ENCODE measurements at regions not wholly inside any gene's neighbourhood (a gene's known extent, or its start where the extent isn't known, plus 50 kb on each side); places are given as distances from the start of the nearest gene placed in this dataset.

DNA sequence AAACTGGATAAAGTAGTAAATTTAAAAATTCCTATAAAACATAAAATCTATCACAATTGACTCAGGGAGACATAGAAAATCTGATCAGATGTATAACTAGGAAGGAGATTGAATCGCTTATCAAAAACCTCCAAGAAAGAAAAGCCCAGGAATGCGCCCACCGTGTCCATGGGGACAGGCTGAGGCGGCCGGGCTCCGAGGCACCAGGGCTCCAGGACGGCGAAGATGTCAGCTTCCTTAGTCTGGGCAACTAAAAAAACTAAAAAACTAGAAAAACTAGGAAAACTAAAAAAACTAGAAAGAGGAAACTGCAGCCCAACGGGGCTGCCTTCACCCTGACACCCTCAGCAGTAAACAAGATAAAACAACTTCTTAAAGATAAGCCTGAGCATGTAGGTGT lies 229.0 kb upstream of the RAB4A start:
- no peak overlapping the region for H3K27ac ChIP-seq
- H3K27me3 ChIP-seq, result no peaks in the 10 kb centered on the region
- TF ChIP-seq EP300 (IDR thresholded peaks at IDR 0.05), result no peak
- TF ChIP-seq POLR2AphosphoS5 (IDR thresholded peaks at IDR 0.05), result no peak
- TF ChIP-seq, protein P1, sequence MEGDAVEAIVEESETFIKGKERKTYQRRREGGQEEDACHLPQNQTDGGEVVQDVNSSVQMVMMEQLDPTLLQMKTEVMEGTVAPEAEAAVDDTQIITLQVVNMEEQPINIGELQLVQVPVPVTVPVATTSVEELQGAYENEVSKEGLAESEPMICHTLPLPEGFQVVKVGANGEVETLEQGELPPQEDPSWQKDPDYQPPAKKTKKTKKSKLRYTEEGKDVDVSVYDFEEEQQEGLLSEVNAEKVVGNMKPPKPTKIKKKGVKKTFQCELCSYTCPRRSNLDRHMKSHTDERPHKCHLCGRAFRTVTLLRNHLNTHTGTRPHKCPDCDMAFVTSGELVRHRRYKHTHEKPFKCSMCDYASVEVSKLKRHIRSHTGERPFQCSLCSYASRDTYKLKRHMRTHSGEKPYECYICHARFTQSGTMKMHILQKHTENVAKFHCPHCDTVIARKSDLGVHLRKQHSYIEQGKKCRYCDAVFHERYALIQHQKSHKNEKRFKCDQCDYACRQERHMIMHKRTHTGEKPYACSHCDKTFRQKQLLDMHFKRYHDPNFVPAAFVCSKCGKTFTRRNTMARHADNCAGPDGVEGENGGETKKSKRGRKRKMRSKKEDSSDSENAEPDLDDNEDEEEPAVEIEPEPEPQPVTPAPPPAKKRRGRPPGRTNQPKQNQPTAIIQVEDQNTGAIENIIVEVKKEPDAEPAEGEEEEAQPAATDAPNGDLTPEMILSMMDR (IDR thresholded peaks at IDR 0.05), result no peak
- TF ChIP-seq POLR2A (IDR thresholded peaks at IDR 0.05), result no peak
- ATAC-seq, result no peak
- no peaks in the 10 kb centered on the region for H3K36me3 ChIP-seq
- no peak overlapping the region for H3K4me3 ChIP-seq
- WGBS, 2 donors (ENCODE audit: low coverage in 1 of 2), result 67 to 78% methylated on average over 1 to 9 of the region's 9 CpGs
- H3K9me3 ChIP-seq, result no peaks in the 10 kb centered on the region
- H3K4me1 ChIP-seq, result no peaks in the 10 kb centered on the region

DNA sequence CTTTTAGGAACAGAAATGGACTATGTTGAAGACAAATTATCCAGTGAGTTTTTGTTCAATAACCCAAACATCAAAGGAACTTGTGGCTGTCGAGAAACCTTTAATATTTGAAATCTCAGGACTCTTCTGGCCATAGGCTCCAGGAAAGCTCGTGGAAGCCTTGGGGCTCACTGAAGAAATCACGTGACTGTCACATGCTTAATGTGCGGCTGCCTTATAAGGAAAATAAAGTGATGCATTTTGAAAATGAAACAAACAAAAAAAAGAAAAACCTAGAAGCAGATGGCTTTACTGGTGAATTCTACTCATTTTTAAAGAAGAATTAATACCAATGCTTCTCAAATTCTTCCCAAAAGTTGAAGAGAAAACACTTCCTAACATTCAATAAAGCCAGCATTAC lies 228.4 kb upstream of the RAB4A start:
- Histone ChIP-seq H3K9me3 (no peaks in the 10 kb centered on the region), H3K4me3 (no peak overlapping the region), H3K4me1 (no peaks in the 10 kb centered on the region), H3K27me3 (no peaks in the 10 kb centered on the region), H3K36me3 (no peaks in the 10 kb centered on the region), H3K27ac (no peak overlapping the region)
- TF ChIP-seq, protein P1 (IDR thresholded peaks at IDR 0.05), result no peak
- TF ChIP-seq POLR2AphosphoS5 (IDR thresholded peaks at IDR 0.05) (no peak), POLR2A (IDR thresholded peaks at IDR 0.05) (no peak), EP300 (IDR thresholded peaks at IDR 0.05) (no peak)
- 64 to 85% methylated on average over 4 of the region's 4 CpGs for WGBS, 2 donors (ENCODE audit: low coverage in 1 of 2)
- no peak for ATAC-seq

DNA sequence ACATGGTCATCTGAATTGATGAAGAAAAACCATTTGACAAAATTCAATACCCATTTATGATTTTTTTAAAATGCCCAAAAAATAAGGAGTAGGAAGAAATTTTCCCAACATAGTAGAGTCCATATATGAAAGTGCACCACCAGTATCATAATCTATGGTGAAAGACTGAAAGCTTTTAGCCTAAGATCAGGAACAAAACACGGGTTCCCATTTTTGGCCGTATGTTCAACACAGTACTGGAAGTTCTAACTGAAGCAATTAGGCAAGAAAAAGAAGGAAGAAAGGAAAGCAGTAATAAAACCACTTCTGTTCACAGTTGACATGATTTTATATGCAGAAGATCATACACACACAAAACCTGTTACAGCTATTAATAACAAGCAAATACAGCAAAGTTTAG lies 227.8 kb upstream of the RAB4A start:
- Histone ChIP-seq H3K9me3 (no peaks in the 10 kb centered on the region), H3K4me1 (no peaks in the 10 kb centered on the region), H3K36me3 (no peaks in the 10 kb centered on the region), H3K27ac (no peak overlapping the region), H3K27me3 (no peaks in the 10 kb centered on the region), H3K4me3 (no peak overlapping the region)
- ATAC-seq, result no peak
- 67 to 80% methylated on average over 1 to 2 of the region's 2 CpGs for WGBS, 2 donors (ENCODE audit: low coverage in 1 of 2)
- TF ChIP-seq POLR2AphosphoS5 (IDR thresholded peaks at IDR 0.05), result no peak
- TF ChIP-seq EP300 (IDR thresholded peaks at IDR 0.05), result no peak
- TF ChIP-seq POLR2A (IDR thresholded peaks at IDR 0.05), result no peak
- TF ChIP-seq, protein P1 (IDR thresholded peaks at IDR 0.05), result no peak

DNA sequence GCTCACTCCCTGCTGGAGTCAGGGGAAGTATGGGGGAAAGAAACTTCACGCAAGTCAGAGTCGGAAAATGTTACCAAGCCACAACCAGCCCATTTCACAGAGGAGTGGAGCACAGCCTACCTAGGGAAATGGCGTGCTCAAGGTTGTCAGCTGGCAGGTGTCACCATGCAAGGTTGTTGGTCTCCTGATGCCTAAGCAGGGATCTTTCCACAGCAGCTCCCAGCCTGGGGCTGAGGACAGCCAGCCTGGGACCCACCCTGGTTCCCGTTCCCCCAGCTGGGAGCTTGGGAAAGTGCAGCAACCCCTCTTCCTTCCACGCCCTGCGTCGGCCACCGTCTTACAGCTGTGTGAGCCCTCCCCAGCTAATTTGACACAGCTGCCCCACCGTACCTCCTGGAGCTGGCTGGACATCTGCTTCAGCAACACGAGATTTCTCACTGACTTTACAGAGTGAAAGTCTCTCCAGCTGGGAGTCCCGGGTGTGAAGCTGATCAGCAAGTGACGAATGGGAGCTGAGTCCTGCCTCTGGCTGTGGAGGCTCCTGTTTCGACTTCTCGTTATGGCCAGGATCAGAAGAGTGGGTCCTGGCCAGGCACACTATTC lies 224.6 kb upstream of the RAB4A start:
- no peaks in the 10 kb centered on the region for H3K36me3 ChIP-seq
- no peaks in the 10 kb centered on the region for H3K27me3 ChIP-seq
- 31 to 37% methylated on average over 3 to 7 of the region's 14 CpGs for WGBS, 2 donors (ENCODE audit: low coverage in 1 of 2)
- no peak for ATAC-seq
- H3K4me3 ChIP-seq, result no peak overlapping the region
- TF ChIP-seq EP300 (IDR thresholded peaks at IDR 0.05), result no peak
- no peak for TF ChIP-seq POLR2AphosphoS5 (IDR thresholded peaks at IDR 0.05)
- TF ChIP-seq, protein P1 (IDR thresholded peaks at IDR 0.05), result no peak
- TF ChIP-seq POLR2A (IDR thresholded peaks at IDR 0.05), result no peak
- no peak overlapping the region for H3K27ac ChIP-seq
- H3K4me1 ChIP-seq, result no peaks in the 10 kb centered on the region
- peaks cover 0 to 5% (median 0%) of the 10 kb centered on the region in 3 donors for H3K9me3 ChIP-seq

DNA sequence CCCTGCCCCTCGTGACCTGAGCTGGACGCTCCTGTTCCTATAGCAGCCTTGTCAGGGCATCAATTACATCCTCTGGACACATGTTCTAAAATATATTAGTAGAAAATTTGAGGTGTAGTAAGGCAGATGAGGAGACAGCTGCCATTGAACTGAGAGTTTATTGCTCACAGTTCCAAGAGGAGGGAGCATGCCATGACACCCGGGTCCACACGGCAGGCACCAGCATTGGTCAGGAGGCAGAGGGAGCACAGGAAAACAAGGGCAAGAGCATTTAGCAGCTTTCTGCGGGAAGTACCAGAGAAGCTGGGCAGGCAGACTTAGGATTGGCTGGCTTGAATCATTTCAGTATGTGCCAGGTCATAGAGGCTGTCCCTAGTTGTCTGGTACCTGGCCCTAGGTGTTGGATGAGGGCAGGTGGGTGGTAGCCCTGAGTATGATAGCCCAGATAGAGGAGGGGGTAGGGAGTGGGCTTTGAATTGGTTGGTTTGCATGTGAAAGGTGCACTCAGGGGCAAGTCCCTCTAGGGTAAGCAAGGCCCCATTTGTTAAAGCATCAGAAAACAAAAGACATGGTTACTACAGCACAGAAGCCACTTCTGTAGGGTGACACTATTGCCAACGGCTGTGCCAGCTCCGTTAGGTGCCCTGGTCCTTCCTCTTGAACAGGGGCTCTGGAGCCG lies 223.6 kb upstream of the RAB4A start:
- no peaks in the 10 kb centered on the region for H3K27me3 ChIP-seq
- no peak for ATAC-seq
- peaks cover 0 to 5% (median 0%) of the 10 kb centered on the region in 3 donors for H3K9me3 ChIP-seq
- TF ChIP-seq, protein P1 (IDR thresholded peaks at IDR 0.05), result no peak
- TF ChIP-seq EP300 (IDR thresholded peaks at IDR 0.05) (no peak), POLR2AphosphoS5 (IDR thresholded peaks at IDR 0.05) (no peak), POLR2A (IDR thresholded peaks at IDR 0.05) (no peak)
- 96% methylated on average over 5 to 6 of the region's 8 CpGs for WGBS, 2 donors (ENCODE audit: low coverage in 1 of 2)
- H3K4me3 ChIP-seq, result no peak overlapping the region
- no peaks in the 10 kb centered on the region for H3K36me3 ChIP-seq
- H3K27ac ChIP-seq, result no peak overlapping the region
- no peaks in the 10 kb centered on the region for H3K4me1 ChIP-seq
